GM12891 (cell line): ENCODE measurements at regions not wholly inside any gene's neighbourhood (a gene's known extent, or its start where the extent isn't known, plus 50 kb on each side); places are given as distances from the start of the nearest gene placed in this dataset.

Experiments
- DNase-seq: peaks from one replicate; pipeline ENCODE4 v3.0.0; 2011; ENCODE audit warnings: low spot score; ENCODE audit not compliant: insufficient read length
- FAIRE-seq: peaks from 2 replicates; lab custom pipeline; 2011; peaks lifted over from hg19 to GRCh38; lab: Jason Lieb, UNC
- PAX5 ChIP-seq: IDR thresholded peaks from 2 replicates; pipeline ENCODE4 v1.6.1; 2011; ENCODE audit warnings: low read length, moderate library complexity, mild to moderate bottlenecking; ENCODE audit not compliant: insufficient read depth, severe bottlenecking
- POLR2A ChIP-seq: IDR thresholded peaks from 2 replicates; pipeline ENCODE4 v1.6.1; 2011; ENCODE audit warnings: low read depth, low read length, control low read depth
- POLR2AphosphoS5 ChIP-seq: IDR thresholded peaks from 2 replicates; pipeline ENCODE4 v1.6.1; 2011; ENCODE audit warnings: low read depth, low read length, control low read depth
- POU2F2 ChIP-seq: IDR thresholded peaks from 2 replicates; pipeline ENCODE4 v1.6.1; 2011; ENCODE audit warnings: low read depth, mild to moderate bottlenecking, control low read depth, low read length, moderate library complexity
- SPI1 ChIP-seq: IDR thresholded peaks from 2 replicates; pipeline ENCODE4 v1.6.1; 2011; ENCODE audit warnings: low read depth, low read length, control low read depth
- TAF1 ChIP-seq: IDR thresholded peaks from 2 replicates; pipeline ENCODE4 v1.6.1; 2011; ENCODE audit warnings: low read depth, low read length, control low read depth

GRCh38 chr21:38556390-38556789, 58.1 kb upstream of the ERG start:
- no peak for TF ChIP-seq TAF1
- TF ChIP-seq POLR2AphosphoS5 = no peak
- no peak for TF ChIP-seq POLR2A
- no peak for TF ChIP-seq POU2F2
- TF ChIP-seq PAX5 = no peak
- no peak for TF ChIP-seq SPI1
- DNase-seq (no peak), FAIRE-seq (no peak)

GRCh38 chr21:38561205-38561604, 62.9 kb upstream of the ERG start:
- no peak for FAIRE-seq
- DNase-seq = no peak
- TF ChIP-seq SPI1 (no peak), POLR2A (no peak), TAF1 (no peak), POLR2AphosphoS5 (no peak), POU2F2 (no peak), PAX5 (no peak)

- no peak for TF ChIP-seq POLR2A
- no peak for TF ChIP-seq SPI1
- TF ChIP-seq POU2F2 = no peak
- TF ChIP-seq PAX5 = no peak
- TF ChIP-seq TAF1 = no peak
- TF ChIP-seq POLR2AphosphoS5 = no peak
- FAIRE-seq (no peak), DNase-seq (no peak)
Measured at GRCh38 chr21:38561613-38562581, 63.6 kb upstream of the ERG start.

GRCh38 chr21:38567335-38567969, 69.2 kb upstream of the ERG start:
- DNase-seq (no peak), FAIRE-seq (no peak)
- TF ChIP-seq SPI1 = no peak
- TF ChIP-seq POU2F2 = no peak
- TF ChIP-seq POLR2A = no peak
- TF ChIP-seq POLR2AphosphoS5 = no peak

GRCh38 chr21:38567970-38568360, 69.7 kb upstream of the ERG start:
- FAIRE-seq (no peak), DNase-seq (no peak)
- TF ChIP-seq POLR2A = no peak
- no peak for TF ChIP-seq TAF1
- TF ChIP-seq POLR2AphosphoS5 = no peak

- no peak for FAIRE-seq
Measured at GRCh38 chr21:38569733-38570132, 71.5 kb upstream of the ERG start.

GRCh38 chr21:38570596-38570995, 72.3 kb upstream of the ERG start:
- DNase-seq = no peak
- TF ChIP-seq SPI1 (no peak), POLR2AphosphoS5 (no peak), PAX5 (no peak), POU2F2 (no peak), TAF1 (no peak), POLR2A (no peak)
- no peak for FAIRE-seq

More at GRCh38 chr21:38569733-38570132, 71.5 kb upstream of the ERG start:
- DNase-seq = no peak
- TF ChIP-seq POLR2A (no peak), TAF1 (no peak), PAX5 (no peak), SPI1 (no peak), POLR2AphosphoS5 (no peak), POU2F2 (no peak)

GRCh38 chr21:38574895-38575575, 76.8 kb upstream of the ERG start:
- FAIRE-seq = no peak
- no peak for DNase-seq
- TF ChIP-seq PAX5 (no peak), POLR2A (no peak)

- DNase-seq (no peak), FAIRE-seq (no peak)
- no peak for TF ChIP-seq POLR2AphosphoS5
- no peak for TF ChIP-seq POLR2A
- no peak for TF ChIP-seq PAX5
- TF ChIP-seq TAF1 = no peak
- no peak for TF ChIP-seq SPI1
- TF ChIP-seq POU2F2 = no peak
Measured at GRCh38 chr21:38577887-38578286, 79.6 kb upstream of the ERG start.
